HL-60 (cell line): ENCODE measurements at regions not wholly inside any gene's neighbourhood (a gene's known extent, or its start where the extent isn't known, plus 50 kb on each side); places are given as distances from the start of the nearest gene placed in this dataset.

ENCODE experiments used
- CTCF ChIP-seq: IDR thresholded peaks from one replicate; pipeline ENCODE4 v1.5.1; 2011; ENCODE audit warnings: low read length, control low read depth, inconsistent platforms; ENCODE audit not compliant: insufficient read depth
- TF ChIP-seq, protein P1 (sequence below): IDR thresholded peaks from 2 replicates; pipeline ENCODE4 v1.6.1; 2012; ENCODE audit warnings: low read depth; ENCODE audit not compliant: insufficient replicate concordance

DNA sequence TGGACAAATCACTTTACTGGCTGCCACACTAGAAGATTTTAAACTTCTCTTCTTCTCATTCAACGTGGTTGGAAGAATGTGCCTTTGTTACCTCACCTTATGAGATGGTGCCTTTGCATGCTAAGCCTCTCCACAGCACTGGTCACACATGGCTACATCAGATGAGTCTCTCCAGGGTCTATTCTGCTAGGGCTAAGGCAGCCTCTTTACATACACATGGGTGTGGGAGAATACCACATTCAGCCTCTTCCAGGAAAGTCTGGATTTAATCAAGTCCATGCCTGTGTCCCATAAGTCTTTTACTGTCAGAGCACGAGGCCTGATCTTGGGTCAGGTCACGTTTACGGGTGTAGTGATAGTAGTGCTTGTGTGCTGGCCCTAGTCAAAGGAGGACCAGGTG, 701.5 kb downstream of the SORCS3 start:
- TF ChIP-seq CTCF, result no peak
- TF ChIP-seq, protein P1, sequence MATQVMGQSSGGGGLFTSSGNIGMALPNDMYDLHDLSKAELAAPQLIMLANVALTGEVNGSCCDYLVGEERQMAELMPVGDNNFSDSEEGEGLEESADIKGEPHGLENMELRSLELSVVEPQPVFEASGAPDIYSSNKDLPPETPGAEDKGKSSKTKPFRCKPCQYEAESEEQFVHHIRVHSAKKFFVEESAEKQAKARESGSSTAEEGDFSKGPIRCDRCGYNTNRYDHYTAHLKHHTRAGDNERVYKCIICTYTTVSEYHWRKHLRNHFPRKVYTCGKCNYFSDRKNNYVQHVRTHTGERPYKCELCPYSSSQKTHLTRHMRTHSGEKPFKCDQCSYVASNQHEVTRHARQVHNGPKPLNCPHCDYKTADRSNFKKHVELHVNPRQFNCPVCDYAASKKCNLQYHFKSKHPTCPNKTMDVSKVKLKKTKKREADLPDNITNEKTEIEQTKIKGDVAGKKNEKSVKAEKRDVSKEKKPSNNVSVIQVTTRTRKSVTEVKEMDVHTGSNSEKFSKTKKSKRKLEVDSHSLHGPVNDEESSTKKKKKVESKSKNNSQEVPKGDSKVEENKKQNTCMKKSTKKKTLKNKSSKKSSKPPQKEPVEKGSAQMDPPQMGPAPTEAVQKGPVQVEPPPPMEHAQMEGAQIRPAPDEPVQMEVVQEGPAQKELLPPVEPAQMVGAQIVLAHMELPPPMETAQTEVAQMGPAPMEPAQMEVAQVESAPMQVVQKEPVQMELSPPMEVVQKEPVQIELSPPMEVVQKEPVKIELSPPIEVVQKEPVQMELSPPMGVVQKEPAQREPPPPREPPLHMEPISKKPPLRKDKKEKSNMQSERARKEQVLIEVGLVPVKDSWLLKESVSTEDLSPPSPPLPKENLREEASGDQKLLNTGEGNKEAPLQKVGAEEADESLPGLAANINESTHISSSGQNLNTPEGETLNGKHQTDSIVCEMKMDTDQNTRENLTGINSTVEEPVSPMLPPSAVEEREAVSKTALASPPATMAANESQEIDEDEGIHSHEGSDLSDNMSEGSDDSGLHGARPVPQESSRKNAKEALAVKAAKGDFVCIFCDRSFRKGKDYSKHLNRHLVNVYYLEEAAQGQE, result no peak
